ENCODE measurements at regions not wholly inside any gene's neighbourhood (a gene's known extent, or its start where the extent isn't known, plus 50 kb on each side); places are given as distances from the start of the nearest gene placed in this dataset.
"Not testable (repeated sequence)": the region's sequence is repeated elsewhere in the genome, so short reads cannot be mapped to it uniquely, and the experiment has no call there.

- no peak for DNase-seq
Measured at GRCh38 chr3:28139967-28140634, 101.3 kb upstream of the CMC1 start.

- DNase-seq: no peak
Measured at GRCh38 chr3:28140664-28141063, 100.8 kb upstream of the CMC1 start.

- no peak for DNase-seq
Measured at GRCh38 chr3:28149960-28150359, 91.5 kb upstream of the CMC1 start.

- DNase-seq: no peak
Measured at GRCh38 chr3:28150465-28151206, 90.8 kb upstream of the CMC1 start.

- DNase-seq: no peak
Measured at GRCh38 chr3:28151207-28151550, 90.2 kb upstream of the CMC1 start.

- no peak for DNase-seq
Measured at GRCh38 chr3:28151608-28152228, 89.7 kb upstream of the CMC1 start.

GRCh38 chr3:28155631-28156030 is 85.8 kb upstream of the CMC1 start:
- DNase-seq: no peak

GRCh38 chr3:28156599-28156998 is 84.8 kb upstream of the CMC1 start:
- DNase-seq: not testable (repeated sequence)

GRCh38 chr3:28171962-28172361 is 69.5 kb upstream of the CMC1 start:
- no peak for DNase-seq

- no peak for DNase-seq
Measured at GRCh38 chr3:28172748-28173147, 68.7 kb upstream of the CMC1 start.

- DNase-seq: no peak
Measured at GRCh38 chr3:28173836-28174235, 67.6 kb upstream of the CMC1 start.

GRCh38 chr3:28186748-28187147 is 54.7 kb upstream of the CMC1 start:
- no peak for DNase-seq

GRCh38 chr3:28188686-28189085 is 52.7 kb upstream of the CMC1 start:
- no peak for DNase-seq

- DNase-seq: no peak
Measured at GRCh38 chr3:28191363-28191762, 50.1 kb upstream of the CMC1 start.

Measured in hypothalamus (tissue), 51 donors.